ENCODE measurements at regions not wholly inside any gene's neighbourhood (a gene's known extent, or its start where the extent isn't known, plus 50 kb on each side); places are given as distances from the start of the nearest gene placed in this dataset.

- TF ChIP-seq HCFC1 (IDR thresholded peaks at IDR 0.05; ENCODE audit: low read length) (no peak), ZSCAN29 (IDR thresholded peaks at IDR 0.05) (no peak), CTCF (IDR thresholded peaks at IDR 0.05 in 2 of 3, conservative IDR thresholded peaks at IDR 0.05 in 1 of 3; ENCODE audit: control insufficient read depth in 2 of 3, extremely low read depth in 1 of 3, insufficient read depth in 1 of 3, low read depth in 3 of 3, low read length in 3 of 3) (no peak)
Observed at GRCh38 chr10:125401462-125401861, 241.1 kb upstream of the CTBP2 start.
